Activated CD8-positive, alpha-beta memory T cell treated with anti-CD3 and anti-CD28 coated beads, Interleukin-2, amount 50 U/mL, for 24 hours (primary cell): ENCODE measurements at regions not wholly inside any gene's neighbourhood (a gene's known extent, or its start where the extent isn't known, plus 50 kb on each side); places are given as distances from the start of the nearest gene placed in this dataset.
"Not testable (repeated sequence)": the region's sequence is repeated elsewhere in the genome, so short reads cannot be mapped to it uniquely, and the experiment has no call there.

Experiments used
- DNase-seq: peaks from one replicate; pipeline ENCODE4 v3.0.0-alpha.2; 2020; ENCODE audit errors: extremely low read depth

DNA sequence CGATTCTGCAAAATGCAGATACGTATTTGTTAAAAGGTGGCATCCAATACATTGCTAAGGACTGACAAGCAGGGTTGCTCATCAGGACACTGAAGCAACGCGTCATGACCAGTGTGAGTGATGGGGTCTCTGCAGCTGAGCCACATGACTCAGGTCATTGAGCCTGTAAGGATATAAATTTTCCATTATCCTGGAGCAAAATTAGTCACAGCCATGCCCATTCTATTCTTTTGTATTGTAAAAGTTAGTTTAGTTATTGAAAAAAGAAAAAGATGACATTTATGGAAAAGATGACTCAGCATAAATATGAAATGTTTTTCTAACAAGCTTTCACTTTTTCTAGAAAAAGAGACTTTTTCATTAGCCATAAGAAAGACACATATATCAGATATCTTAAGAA, 268.0 kb upstream of the TMEM132C start:
- no peak for DNase-seq

DNA sequence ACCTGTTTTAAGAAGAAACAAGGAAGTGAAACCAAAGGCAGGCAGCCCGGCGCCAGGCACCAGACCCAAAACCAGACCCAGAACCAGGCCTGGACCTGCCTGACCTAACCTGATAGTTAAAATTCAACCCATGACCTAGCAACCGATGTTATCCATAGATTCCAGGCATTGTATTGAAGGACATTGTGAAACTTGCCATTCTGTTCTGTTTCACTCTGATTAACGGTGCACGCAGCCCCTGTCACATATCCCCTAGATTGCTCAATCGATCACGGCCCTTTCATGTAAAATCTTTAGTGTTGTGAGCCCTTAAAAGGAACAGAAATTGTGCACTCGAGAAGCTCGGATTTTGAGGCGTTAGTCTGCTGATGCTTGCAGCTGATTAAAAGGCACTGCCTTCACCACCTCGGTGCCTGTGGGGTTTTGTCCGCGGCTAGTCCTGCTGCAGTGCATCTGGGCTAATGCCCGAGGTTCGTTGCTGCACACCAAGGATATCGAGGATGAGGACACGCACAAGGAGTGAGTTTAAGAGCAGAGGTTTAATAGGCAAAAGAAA, 262.5 kb upstream of the TMEM132C start:
- DNase-seq: no peak

DNA sequence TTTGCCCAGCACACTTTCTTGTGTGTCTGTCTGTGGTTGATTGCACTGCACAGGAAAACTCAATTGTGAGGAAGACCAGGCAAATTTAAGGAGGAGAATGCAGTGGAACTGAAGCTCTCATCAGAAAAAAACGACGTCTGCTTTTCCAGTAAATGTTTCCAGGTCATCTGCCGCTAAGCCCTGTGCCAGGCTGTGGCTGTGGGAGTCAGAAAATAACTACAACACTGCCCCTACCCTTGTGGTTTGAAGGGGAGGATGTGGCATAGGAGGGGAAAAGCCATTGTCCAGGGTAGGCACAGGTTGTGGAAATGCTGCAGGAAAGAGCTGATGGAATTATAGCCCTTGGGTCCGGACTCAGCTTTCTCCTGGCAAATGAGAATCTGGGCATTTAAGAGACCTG, 259.7 kb upstream of the TMEM132C start:
- DNase-seq: no peak

DNA sequence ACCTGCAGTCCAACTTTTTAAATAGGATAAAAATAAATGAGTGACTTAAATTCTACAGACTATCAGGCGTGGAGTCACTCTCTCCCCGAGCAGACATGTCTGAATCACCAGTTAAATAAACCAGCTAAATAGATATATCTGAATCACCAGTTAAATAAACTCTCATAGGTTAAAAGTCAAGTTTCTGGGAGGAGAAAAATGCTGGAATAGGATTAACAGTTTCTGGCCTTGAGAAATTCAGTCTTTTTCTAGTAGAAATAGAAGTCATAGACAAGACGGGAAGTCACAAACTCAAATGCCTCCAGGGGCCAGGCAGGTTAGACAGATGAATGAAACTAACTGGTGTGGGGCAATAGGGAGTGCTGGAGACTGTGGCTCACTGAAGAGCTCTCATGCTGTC, 258.6 kb upstream of the TMEM132C start:
- no peak for DNase-seq

GRCh38 chr12:128009108-128009507, 257.9 kb upstream of the TMEM132C start:
- no peak for DNase-seq

- no peak for DNase-seq
Observed at GRCh38 chr12:128012110-128012509, 254.9 kb upstream of the TMEM132C start.

DNA sequence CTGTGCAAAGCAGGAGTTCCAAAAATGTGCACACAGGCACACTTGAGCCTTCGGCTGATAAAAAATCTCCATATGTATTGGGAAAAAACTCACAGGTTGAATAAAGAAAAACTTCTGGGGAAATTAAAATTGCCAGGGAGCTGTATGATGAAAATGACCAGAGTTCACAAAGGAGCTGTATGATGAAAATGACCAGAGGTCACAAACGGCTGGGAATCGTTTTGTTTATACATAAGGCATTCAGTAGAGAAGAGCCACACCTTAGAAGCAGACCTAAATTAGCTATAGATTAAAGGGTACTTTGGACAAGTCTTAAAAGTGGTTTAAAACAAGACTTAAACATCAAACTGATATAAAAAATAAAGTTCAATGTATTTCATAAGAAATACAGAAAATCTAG, 251.7 kb upstream of the TMEM132C start:
- no peak for DNase-seq

DNA sequence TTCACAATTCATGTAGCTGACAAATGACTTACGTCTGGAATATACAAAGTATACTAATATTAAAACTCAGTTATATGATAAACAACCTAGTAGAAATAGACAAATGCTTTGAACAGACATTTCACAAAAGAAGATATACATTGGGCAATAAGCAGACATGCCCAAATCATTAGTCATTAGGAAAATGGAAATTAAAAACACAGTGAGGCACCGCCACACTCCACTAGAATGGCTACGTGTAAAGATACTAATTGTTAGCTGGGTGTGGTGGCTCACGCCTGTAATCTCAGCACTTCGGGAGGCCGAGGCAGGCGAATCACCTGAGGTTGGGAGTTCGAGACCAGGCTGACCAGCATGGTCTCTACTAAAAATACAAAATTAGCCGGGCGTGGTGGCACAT, 248.9 kb upstream of the TMEM132C start:
- no peak for DNase-seq

DNA sequence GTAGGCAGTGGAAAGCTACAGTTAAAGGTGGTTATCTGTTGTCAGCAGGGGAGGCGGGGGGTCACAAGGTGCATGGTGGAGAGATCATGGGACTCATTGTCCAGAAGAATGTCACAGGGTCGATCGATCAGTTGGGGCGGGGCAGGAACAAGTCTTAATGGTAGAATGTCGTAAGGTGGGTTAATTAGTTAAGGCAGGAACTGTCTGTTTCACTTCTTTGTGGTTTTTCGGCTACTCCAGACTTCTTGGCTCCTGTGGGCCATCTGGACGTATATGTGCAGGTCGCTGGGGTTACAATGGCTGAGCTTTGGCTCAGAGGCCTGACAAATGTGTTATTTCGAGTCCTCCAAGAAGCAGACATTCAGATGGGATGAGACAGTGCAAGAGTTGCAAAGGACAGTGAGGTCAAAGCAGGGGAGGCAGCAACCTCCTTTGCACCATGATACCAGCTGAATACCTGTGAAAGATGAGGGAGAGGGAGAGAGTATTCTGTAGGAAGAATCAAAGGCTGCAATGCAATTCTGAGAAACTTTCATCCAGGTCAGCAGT, 246.9 kb upstream of the TMEM132C start:
- no peak for DNase-seq

DNA sequence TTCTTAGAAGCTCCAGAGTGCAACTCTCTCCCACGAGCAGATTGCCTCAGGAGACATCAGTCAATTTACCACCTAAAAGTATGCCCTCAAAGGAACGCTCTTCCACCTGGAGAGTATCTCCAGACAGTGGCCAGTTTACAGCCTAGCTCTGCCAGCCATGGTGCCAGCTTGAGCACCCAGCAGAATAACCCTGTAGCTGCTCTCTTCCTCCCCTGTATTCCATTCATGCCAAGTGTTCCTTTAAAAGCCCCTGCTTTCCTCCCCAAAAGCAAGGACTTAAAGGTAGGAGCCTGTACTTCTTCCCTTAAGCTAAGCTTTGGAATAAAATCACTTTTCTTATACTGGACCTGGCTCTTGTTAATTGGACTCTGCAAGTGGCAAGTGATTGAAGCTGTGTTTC, 245.4 kb upstream of the TMEM132C start:
- DNase-seq: no peak

GRCh38 chr12:128025589-128026245, 241.3 kb upstream of the TMEM132C start:
- no peak for DNase-seq

GRCh38 chr12:128026696-128027574, 240.0 kb upstream of the TMEM132C start:
- no peak for DNase-seq

DNA sequence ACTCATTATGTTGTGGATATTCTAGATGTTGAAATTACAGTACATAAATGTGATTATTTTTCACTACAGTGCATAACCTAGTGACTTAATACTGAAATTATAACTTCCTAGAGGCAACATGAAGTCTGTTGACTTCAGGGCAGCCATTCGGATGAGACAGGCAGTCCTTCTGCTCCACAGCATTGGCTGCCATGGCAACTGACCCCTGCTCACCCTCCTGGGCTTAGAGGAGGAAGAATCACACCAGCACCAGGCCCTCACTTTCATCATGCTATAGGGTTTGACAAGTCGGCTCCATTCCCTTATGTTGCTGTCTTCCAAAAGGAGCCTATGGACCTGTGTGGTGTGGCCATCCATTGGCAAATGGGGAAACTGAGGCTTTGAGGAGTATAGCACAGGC, 233.5 kb upstream of the TMEM132C start:
- no peak for DNase-seq

- DNase-seq: no peak
Observed at GRCh38 chr12:128040971-128041370, 226.0 kb upstream of the TMEM132C start.

GRCh38 chr12:128042283-128042682, 224.7 kb upstream of the TMEM132C start:
- not testable (repeated sequence) for DNase-seq

DNA sequence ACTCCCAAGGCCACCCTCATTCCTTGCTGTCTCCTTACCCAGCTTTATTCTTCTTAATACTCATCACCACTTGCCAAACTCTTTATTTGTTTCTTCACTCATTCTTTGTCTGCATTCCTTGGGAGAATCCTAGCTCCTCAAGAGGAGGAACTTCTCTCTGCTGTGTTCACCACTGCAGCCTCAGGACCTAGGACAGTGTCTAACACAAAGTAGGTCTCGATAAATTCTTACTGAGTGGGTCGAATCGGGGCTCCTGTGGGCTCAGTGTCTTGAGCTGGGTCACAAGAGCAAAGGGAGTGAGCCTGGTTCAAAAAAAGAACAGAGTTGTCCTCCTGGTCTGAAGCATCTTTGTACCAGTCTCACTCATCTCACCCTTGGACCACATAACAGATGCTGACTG, 224.1 kb upstream of the TMEM132C start:
- DNase-seq: no peak

DNA sequence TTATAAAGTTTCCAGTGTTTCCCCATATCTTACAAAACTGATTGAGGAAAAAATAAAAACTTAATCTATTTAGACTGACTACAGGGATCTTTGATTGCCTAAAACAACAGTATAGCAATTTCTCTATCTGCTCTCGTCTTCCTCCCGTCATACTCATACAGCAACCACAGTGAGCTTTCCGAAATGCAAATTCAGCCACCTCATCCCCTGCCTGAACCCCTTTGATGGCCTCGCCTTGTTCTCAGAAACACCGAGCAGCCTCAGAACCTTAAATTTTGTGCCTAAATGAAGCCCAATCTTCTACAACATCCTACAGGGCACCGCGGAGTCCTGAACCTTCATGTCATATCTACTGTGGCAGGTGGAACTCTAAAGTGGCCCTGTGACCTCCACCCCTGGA, 223.7 kb upstream of the TMEM132C start:
- no peak for DNase-seq

GRCh38 chr12:128047266-128048060, 219.5 kb upstream of the TMEM132C start:
- no peak for DNase-seq

GRCh38 chr12:128052331-128052730, 214.6 kb upstream of the TMEM132C start:
- DNase-seq: no peak

- no peak for DNase-seq
Observed at GRCh38 chr12:128052777-128053176, 214.2 kb upstream of the TMEM132C start.

- no peak for DNase-seq
Observed at GRCh38 chr12:128055567-128055966, 211.4 kb upstream of the TMEM132C start.
